ENCODE measurements at regions not wholly inside any gene's neighbourhood (a gene's known extent, or its start where the extent isn't known, plus 50 kb on each side); places are given as distances from the start of the nearest gene placed in this dataset.

DNA sequence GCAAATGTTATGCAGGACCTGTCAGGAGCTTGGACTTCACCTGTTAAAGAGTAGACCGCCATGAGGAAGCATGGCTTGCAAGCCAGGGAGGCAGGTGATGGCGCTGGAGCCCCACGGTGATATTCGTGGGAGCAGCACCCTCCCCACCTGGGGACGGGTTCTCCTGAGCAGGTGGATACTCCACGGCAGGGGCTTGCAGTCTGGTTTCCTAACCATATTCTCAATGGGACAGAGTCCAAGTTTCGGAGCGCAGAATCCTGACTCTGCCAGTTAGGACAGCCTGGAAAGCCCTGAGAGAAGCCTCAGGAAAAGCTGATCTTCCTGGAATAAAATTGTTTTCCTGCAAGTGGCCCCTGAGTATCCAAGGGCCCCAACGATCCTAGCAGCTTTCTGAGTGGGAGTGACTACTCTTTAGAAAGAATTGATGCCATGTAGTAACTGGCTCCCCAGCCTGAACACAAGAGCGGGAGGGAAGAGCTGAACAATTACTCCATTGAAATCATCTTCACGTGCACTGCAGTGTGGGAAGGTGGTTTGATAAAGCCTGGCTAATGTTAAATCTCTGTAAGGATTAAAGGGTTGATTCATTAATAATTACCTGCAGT is 146.3 kb upstream of the RAB4A start:
- TF ChIP-seq, protein P1, sequence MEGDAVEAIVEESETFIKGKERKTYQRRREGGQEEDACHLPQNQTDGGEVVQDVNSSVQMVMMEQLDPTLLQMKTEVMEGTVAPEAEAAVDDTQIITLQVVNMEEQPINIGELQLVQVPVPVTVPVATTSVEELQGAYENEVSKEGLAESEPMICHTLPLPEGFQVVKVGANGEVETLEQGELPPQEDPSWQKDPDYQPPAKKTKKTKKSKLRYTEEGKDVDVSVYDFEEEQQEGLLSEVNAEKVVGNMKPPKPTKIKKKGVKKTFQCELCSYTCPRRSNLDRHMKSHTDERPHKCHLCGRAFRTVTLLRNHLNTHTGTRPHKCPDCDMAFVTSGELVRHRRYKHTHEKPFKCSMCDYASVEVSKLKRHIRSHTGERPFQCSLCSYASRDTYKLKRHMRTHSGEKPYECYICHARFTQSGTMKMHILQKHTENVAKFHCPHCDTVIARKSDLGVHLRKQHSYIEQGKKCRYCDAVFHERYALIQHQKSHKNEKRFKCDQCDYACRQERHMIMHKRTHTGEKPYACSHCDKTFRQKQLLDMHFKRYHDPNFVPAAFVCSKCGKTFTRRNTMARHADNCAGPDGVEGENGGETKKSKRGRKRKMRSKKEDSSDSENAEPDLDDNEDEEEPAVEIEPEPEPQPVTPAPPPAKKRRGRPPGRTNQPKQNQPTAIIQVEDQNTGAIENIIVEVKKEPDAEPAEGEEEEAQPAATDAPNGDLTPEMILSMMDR (IDR thresholded peaks at IDR 0.05; ENCODE audit: poor library complexity, severe bottlenecking), result no peak
- no peak for TF ChIP-seq MXI1 (conservative IDR thresholded peaks at IDR 0.05; ENCODE audit: poor library complexity, severe bottlenecking)
- TF ChIP-seq EP300 (conservative IDR thresholded peaks at IDR 0.05; ENCODE audit: poor library complexity, severe bottlenecking), result no peak
